AG10803 (cell line): ENCODE measurements at regions not wholly inside any gene's neighbourhood (a gene's known extent, or its start where the extent isn't known, plus 50 kb on each side); places are given as distances from the start of the nearest gene placed in this dataset.

Experiments
- DNase-seq: peaks from one replicate; pipeline ENCODE4 v3.0.0; 2010; ENCODE audit warnings: low read depth
- H3K4me3 ChIP-seq: 2 replicates; pipeline ENCODE4 v1.5.1; 2011; ENCODE audit warnings: mild to moderate bottlenecking, low read length, control low read depth
- TF ChIP-seq, protein P1 (sequence below): conservative IDR thresholded peaks from 2 replicates; pipeline ENCODE4 v1.5.1; 2011; ENCODE audit warnings: mild to moderate bottlenecking, low read length, control low read depth, inconsistent platforms

DNA sequence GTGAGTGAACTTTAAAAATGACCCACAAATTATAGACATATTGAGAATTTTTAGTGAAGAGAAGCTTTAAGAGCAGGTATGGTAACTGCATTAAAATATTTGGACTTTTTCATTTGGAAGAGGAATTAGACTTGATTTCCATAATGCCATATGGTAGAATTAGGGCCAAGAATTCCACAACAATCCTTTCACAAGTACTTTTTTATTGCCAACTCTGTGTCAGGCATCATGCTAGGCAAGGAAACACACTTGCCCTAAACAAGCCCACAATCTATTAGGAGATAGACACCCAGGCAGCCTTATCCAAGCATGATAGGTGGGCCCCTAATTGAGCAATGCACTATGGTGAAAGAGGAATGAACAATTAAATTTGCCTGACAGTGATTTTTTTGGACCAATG, 353.0 kb downstream of the TGFB2 start:
- TF ChIP-seq, protein P1, sequence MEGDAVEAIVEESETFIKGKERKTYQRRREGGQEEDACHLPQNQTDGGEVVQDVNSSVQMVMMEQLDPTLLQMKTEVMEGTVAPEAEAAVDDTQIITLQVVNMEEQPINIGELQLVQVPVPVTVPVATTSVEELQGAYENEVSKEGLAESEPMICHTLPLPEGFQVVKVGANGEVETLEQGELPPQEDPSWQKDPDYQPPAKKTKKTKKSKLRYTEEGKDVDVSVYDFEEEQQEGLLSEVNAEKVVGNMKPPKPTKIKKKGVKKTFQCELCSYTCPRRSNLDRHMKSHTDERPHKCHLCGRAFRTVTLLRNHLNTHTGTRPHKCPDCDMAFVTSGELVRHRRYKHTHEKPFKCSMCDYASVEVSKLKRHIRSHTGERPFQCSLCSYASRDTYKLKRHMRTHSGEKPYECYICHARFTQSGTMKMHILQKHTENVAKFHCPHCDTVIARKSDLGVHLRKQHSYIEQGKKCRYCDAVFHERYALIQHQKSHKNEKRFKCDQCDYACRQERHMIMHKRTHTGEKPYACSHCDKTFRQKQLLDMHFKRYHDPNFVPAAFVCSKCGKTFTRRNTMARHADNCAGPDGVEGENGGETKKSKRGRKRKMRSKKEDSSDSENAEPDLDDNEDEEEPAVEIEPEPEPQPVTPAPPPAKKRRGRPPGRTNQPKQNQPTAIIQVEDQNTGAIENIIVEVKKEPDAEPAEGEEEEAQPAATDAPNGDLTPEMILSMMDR: no peak
- DNase-seq: no peak
- H3K4me3 ChIP-seq: no peak overlapping the region

DNA sequence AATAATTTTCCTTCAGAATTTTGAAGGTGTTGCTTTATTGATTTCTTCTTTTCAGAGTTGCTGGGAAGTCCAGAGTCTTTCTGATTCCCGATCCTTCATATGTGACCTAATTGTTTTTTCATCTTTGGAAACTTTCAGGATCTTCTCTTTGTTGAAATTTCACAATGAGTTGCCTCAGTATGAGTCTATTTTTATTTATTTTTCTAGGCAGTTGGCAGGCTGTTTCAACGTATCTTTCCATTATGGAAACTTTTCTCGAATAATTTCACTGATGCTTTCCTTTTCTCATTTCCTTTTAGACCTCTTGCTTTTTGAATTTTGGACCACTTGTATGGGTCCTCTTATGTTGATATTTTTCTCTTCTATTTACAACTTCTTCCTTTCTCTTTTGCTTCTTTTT, 354.3 kb downstream of the TGFB2 start:
- TF ChIP-seq, protein P1: no peak
- H3K4me3 ChIP-seq: no peak overlapping the region
- no peak for DNase-seq

- TF ChIP-seq, protein P1: no peak
- no peak for DNase-seq
- H3K4me3 ChIP-seq: no peak overlapping the region
Observed at GRCh38 chr1:218699865-218700264, 354.7 kb downstream of the TGFB2 start.

GRCh38 chr1:218700666-218701065, 355.5 kb downstream of the TGFB2 start:
- H3K4me3 ChIP-seq: no peak overlapping the region
- no peak for DNase-seq
- TF ChIP-seq, protein P1: no peak

DNA sequence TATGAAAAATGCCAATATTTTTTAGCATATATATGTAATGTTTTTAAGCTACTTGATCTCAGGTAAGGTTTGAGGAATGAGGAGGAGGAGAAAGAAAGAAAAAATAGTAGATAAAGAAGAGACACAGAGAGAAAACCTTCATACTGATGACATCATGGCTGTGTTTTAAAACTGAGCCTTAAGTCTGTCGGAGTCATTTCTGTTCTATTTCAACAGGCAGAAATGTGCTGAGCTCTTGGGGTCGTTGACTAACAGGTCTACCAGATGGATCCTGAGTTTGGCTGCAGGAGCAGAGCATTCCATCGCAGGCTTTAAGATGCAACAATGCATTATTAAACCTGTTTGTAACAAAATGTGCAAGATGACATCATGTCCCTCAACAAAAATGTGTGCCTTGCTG, 356.0 kb downstream of the TGFB2 start:
- H3K4me3 ChIP-seq: no peak overlapping the region
- DNase-seq: no peak
- TF ChIP-seq, protein P1: no peak

DNA sequence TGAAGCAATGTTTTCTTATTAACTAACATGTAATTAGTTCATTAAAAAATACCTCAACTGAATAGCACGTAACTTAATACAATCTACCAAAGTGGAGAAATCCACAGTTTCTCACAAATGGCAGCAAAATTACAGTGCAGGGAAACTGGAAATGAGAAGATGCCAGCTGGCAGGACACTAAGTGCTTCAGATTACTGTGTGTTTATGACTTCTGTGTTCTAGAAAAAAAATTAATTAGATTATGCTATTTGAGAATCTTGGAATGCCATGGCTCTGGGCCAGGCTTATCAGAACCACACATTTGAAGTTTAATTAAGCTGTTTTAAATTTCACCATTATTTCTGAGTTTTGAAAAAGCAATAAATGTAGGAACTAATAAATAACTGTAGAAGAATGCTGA, 357.6 kb downstream of the TGFB2 start:
- H3K4me3 ChIP-seq: no peak overlapping the region
- TF ChIP-seq, protein P1: no peak
- no peak for DNase-seq

GRCh38 chr1:218703836-218704235, 358.7 kb downstream of the TGFB2 start:
- TF ChIP-seq, protein P1: no peak
- no peak overlapping the region for H3K4me3 ChIP-seq
- DNase-seq: no peak
